AG09319 (cell line): ENCODE measurements at regions not wholly inside any gene's neighbourhood (a gene's known extent, or its start where the extent isn't known, plus 50 kb on each side); places are given as distances from the start of the nearest gene placed in this dataset.
A peak's percentile ranks its signal among the peaks of the same experiment; 100 is the strongest.

Experiments used
- DNase-seq: peaks from one replicate; pipeline ENCODE4 v3.0.0-alpha.2; 2010; ENCODE audit warnings: low read depth; ENCODE audit errors: extremely low read depth
- TF ChIP-seq, protein P1 (sequence below): IDR thresholded peaks from 2 replicates; pipeline ENCODE4 v1.5.1; 2011; ENCODE audit warnings: low read depth, mild to moderate bottlenecking, inconsistent platforms, low read length, moderate library complexity

DNA sequence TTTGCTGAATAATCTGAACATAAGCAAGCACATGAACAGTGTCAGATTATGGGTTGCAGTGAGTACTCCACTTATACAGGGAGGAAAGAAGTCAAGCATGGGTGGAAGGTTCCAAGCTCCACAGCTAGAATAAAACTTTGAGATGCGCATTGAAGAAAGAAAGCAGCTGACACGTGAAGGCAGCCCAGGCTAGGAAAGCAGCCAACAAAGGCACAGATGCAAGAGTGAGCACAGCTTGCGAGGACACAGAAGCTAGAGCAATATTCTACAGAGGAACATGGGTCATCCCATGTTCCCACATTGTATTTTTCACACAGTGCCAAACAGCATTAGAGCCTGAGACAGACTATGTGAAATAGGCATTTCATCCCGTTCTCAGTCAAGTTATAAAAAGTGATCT is 194.6 kb upstream of the TBX20 start:
- TF ChIP-seq, protein P1, sequence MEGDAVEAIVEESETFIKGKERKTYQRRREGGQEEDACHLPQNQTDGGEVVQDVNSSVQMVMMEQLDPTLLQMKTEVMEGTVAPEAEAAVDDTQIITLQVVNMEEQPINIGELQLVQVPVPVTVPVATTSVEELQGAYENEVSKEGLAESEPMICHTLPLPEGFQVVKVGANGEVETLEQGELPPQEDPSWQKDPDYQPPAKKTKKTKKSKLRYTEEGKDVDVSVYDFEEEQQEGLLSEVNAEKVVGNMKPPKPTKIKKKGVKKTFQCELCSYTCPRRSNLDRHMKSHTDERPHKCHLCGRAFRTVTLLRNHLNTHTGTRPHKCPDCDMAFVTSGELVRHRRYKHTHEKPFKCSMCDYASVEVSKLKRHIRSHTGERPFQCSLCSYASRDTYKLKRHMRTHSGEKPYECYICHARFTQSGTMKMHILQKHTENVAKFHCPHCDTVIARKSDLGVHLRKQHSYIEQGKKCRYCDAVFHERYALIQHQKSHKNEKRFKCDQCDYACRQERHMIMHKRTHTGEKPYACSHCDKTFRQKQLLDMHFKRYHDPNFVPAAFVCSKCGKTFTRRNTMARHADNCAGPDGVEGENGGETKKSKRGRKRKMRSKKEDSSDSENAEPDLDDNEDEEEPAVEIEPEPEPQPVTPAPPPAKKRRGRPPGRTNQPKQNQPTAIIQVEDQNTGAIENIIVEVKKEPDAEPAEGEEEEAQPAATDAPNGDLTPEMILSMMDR = no peak
- no peak for DNase-seq

DNA sequence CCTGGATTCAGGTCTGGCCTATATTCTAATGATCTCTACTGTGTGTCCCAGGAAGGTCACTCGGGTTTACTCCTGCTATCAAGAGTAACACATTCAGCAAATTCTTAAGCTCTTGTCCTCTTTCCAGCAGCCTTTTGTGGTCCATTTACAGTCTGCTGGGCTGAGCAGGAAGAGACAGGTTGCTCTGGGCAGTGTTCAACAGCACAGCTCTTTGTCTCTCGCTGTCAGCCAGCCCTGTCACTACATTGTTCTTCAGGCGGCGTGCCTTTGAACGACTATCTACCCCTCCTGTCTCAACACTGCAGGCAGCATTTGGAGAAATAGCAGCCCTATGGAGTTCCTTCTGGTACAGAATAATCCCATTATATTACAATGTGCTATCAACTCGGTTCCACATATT is 192.2 kb upstream of the TBX20 start:
- no peak for DNase-seq
- TF ChIP-seq, protein P1 = no peak

GRCh38 chr7:35437619-35438275 is 183.8 kb upstream of the TBX20 start:
- TF ChIP-seq, protein P1 = no peak
- no peak for DNase-seq

DNA sequence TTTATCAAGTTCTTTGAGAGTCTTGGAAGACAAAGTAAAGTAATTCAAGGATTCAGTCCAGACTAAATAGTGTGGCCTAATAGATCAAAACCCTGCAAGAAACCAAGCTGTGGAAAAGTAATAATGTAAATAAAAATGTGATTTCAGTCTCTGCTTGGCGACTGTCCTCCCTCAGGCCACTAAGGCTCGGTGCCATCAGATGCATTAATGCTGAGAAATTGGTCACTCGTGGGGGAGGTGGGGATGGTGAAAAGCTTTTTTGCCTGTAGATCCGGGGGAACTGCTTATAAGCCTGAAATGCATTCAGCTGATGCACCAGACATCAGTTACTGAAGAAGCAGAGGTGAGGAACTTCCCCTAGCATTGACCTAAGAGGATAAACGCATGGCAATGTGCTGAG is 182.6 kb upstream of the TBX20 start:
- TF ChIP-seq, protein P1 = no peak
- DNase-seq = no peak

GRCh38 chr7:35430547-35431153 is 176.8 kb upstream of the TBX20 start:
- TF ChIP-seq, protein P1 = no peak; the same call in 1 of the 2 replicates
- DNase-seq = no peak

GRCh38 chr7:35424869-35425495 is 171.1 kb upstream of the TBX20 start:
- DNase-seq = peak; percentile 8
- TF ChIP-seq, protein P1 = peak; percentile 69

- TF ChIP-seq, protein P1 = no peak
- DNase-seq = no peak
Measured at GRCh38 chr7:35424440-35424839, 170.5 kb upstream of the TBX20 start.
